Fibroblast of mammary gland (primary cell): ENCODE measurements at regions not wholly inside any gene's neighbourhood (a gene's known extent, or its start where the extent isn't known, plus 50 kb on each side); places are given as distances from the start of the nearest gene placed in this dataset.

Experiments used
- DNase-seq: peaks from one replicate; pipeline ENCODE4 v3.0.0-alpha.2; 2010; ENCODE audit warnings: low read depth
- H3K4me3 ChIP-seq: 2 replicates; pipeline ENCODE4 v1.5.1; 2011; ENCODE audit warnings: low read depth, mild to moderate bottlenecking, low read length, moderate library complexity; ENCODE audit not compliant: control insufficient read depth
- TF ChIP-seq, protein P1 (sequence below): conservative IDR thresholded peaks from 2 replicates; pipeline ENCODE4 v1.5.1; 2011; ENCODE audit warnings: low read depth, low read length, inconsistent platforms; ENCODE audit not compliant: control insufficient read depth, insufficient read depth

DNA sequence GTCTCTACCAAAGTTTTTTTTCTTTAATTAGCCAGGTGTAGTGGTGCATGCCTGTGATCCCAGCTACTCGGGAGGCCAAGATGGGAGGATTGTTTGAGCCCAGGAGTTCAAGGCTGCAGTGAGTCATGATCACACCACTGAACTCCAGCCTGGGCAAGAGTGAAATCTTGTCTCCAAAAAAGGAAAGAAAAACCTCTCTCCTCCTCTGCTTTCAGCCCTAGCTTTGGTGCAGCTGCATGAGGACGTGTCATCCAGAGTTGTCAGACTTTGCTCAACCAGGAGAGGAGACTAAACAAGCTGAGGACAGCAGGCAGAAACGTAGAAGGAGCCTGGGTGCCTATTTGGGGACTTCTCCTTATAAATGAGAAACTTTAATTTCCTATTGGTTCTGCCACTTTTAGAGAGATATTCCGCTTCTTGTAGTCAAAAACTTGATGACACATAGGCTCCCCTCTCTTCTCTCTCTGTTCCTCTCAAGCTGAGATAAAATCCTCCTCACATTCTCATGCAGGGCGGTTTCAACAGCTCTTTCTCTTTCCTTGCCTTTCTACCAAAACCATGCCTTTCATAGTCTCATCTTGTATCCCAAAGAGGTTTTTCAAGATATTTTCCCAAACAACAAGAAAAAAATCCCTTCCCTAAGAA is 205.4 kb downstream of the ARHGAP12 start:
- no peak overlapping the region for H3K4me3 ChIP-seq
- peak; percentile 46 for DNase-seq
- TF ChIP-seq, protein P1, sequence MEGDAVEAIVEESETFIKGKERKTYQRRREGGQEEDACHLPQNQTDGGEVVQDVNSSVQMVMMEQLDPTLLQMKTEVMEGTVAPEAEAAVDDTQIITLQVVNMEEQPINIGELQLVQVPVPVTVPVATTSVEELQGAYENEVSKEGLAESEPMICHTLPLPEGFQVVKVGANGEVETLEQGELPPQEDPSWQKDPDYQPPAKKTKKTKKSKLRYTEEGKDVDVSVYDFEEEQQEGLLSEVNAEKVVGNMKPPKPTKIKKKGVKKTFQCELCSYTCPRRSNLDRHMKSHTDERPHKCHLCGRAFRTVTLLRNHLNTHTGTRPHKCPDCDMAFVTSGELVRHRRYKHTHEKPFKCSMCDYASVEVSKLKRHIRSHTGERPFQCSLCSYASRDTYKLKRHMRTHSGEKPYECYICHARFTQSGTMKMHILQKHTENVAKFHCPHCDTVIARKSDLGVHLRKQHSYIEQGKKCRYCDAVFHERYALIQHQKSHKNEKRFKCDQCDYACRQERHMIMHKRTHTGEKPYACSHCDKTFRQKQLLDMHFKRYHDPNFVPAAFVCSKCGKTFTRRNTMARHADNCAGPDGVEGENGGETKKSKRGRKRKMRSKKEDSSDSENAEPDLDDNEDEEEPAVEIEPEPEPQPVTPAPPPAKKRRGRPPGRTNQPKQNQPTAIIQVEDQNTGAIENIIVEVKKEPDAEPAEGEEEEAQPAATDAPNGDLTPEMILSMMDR: no peak

DNA sequence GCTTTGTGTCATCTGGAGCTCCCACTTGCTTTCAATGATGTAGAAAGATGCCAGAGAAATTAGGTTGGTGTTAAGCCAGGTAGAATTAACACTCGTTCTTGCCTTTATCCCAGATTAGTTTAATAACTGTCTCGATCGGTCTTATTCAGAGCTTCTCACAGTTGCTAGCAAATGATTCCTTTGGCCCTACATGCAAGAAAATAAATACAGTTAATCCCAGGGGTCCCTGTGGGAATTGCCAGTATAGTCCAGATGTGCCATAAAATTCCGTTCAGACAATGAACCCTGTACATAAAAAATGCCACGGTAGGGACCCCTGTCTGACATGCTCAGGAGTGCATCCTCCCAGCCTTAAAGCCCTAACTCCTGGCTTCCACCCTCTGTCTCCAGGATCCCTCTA is 207.5 kb downstream of the ARHGAP12 start:
- TF ChIP-seq, protein P1: no peak
- no peak overlapping the region for H3K4me3 ChIP-seq
- no peak for DNase-seq

DNA sequence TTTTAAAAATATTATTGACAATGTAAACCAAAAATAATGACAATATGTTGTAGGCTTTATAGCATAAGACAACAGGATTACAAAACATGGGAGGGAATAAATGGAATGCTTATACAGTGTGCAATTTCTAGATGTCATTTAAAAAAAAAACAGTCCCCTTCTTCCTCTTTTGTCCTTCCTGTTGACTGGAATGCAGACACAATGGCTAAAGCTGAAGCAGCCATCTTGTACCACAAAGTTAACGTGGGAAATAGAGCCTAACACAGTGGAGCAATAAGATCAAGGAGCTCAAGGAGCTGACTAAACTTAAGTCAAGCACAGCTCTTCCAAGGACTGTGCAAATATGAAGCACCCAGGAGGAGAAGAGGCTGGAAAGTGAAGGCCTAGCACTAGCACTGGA is 208.1 kb downstream of the ARHGAP12 start:
- DNase-seq: no peak
- no peak overlapping the region for H3K4me3 ChIP-seq
- TF ChIP-seq, protein P1: no peak

DNA sequence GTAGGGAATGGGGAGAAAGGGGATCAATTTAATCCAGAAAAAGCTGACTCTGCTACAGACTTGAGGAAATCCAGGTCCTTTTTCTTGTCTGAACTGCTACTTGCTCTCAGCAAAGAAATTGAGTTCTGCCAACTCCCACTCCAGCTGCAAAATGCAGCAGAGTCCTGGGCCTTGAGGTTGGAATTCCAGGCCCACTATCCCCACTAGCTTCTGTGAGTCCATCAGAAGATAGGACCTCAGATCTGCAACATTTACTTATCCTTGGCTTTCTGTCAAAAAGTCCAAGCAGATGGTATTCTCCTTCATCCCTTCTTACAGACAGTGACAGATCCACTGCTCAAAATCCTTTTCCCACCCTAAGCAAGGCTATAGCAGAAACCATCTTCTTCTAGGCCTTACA is 219.2 kb downstream of the ARHGAP12 start:
- H3K4me3 ChIP-seq: no peak overlapping the region
- DNase-seq: no peak

DNA sequence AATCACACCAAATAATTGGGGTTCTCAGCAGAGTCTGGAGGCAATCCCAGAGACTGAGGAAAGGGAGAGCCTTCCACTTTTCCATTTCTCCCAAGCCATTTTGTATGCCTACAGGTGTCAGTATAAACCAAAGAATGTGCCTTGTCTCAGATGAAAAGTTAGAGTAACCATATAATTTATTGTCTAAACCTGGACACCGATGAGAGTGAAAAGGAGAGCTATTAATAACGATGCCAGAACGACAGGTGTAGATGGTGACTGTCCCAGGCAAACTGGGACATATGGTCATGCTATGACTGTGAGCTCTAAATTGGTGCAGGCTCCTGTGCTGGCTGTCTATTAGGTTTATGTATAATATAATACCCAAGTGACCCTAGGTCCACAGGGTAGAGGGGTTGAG is 219.6 kb downstream of the ARHGAP12 start:
- DNase-seq: no peak
- H3K4me3 ChIP-seq: no peak overlapping the region

More for the DNA sequence above, 219.2 kb downstream of the ARHGAP12 start:
- TF ChIP-seq, protein P1: no peak

DNA sequence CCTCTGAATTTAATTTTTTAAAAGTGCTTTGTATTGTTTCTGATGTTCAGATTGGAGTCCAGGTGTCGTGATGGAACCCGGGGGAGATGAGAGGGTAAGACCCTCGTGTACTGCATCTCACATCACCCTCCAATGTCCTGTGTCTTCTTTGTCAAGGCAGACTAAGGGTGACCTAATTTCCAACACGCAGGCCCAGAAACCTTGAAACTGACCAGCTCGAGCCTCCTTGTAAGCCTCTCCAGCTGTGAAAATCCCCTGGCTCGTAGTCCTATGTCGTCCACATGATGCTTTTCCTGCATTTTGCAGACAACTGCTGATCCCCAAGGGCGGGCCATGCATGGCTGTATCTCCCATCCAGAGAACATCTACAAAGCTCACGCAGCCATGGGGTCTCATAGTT is 220.2 kb downstream of the ARHGAP12 start:
- H3K4me3 ChIP-seq: no peak overlapping the region
- no peak for DNase-seq
- TF ChIP-seq, protein P1: no peak

More for the DNA sequence above, 219.6 kb downstream of the ARHGAP12 start:
- TF ChIP-seq, protein P1: no peak

DNA sequence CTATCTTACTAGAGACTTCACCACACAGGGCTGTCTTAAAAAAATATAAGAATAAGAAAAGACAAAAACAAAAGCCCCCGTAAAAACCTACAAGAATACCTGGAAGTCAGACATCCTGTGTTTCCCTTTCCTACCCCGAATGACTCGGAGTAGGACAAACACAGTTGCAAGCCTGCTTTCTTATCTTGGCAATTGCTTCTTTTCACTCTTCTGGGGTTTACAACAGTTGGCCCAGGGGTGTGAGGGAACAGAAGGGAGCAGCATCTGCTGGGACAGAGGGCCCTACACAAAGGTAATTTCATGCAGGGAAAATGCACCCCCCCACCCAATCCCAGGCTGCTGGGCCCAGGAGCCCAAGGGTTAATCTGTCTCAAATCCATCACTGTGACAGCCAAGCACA is 220.6 kb downstream of the ARHGAP12 start:
- TF ChIP-seq, protein P1: no peak
- DNase-seq: no peak
- no peak overlapping the region for H3K4me3 ChIP-seq
